OCI-M1 (cell line): ENCODE measurements at regions not wholly inside any gene's neighbourhood (a gene's known extent, or its start where the extent isn't known, plus 50 kb on each side); places are given as distances from the start of the nearest gene placed in this dataset.
A peak's percentile ranks its signal among the peaks of the same experiment; 100 is the strongest.

Source experiments
- DNase-seq: peaks from one replicate; lab custom pipeline; 2025; lab: John Stamatoyannopoulos, UW

GRCh38 chr2:172204309-172204708, 101.6 kb upstream of the DLX2 start:
- DNase-seq = no peak

DNA sequence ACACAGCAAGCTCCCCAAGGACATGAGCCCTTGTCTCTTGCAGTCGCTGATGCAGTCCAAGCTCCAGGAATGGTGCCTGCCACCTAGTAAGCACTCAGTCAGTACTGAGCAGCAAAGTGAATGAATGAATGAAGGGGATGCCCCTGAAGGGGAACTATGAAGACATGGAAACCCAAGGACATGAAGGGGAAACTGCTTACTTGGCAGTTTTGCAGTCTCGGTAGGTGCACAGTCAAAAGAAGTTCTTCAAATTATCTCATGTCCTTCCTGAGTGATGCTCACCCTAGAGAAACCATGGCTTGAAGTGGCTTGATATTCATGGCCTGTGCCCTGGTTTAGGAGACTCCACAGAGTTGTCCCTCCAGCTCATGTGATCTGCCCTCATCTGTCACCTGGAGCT, 102.1 kb upstream of the DLX2 start:
- no peak for DNase-seq

DNA sequence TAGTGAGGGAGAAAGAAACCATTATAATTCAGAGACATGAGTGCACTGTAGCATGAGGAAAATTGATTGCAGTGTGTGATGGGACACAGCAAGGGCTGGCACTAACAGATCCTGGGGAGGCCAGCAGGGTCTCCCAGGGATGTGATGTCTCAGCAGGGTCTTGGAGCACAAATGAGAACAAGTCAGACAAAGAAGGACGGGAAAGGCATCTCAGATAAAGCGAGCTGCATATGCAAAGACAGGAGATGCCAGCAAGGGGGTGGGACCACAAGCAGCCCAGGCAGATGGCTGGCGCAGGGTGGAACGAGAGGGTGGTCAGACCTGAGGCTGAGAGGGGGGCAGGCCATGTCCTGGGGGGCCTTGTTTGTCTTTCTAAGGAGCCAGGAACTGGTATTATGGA, 102.6 kb upstream of the DLX2 start:
- no peak for DNase-seq

DNA sequence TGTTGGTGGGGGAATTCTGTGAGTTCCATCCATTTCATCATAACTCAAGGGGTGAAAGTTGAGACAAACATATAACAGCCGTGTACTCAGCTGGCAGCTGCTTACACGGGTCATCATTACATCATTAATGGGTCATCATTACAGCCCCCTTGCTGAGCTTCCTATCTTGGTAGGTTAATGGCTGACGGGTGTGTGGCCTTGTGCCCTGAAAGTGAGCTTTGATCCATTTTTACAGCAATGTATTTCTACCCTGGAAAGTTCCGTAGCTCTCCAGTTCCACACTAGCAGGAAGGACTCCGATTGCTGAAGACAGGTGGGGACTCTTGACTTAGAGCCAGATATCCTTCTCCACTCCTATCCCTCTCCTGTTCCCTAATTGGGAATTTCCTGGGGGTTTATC, 105.2 kb upstream of the DLX2 start:
- DNase-seq = no peak

- DNase-seq = peak; percentile 38
These were observed 106.2 kb upstream of the DLX2 start for GRCh38 chr2:172208791-172209325.

DNA sequence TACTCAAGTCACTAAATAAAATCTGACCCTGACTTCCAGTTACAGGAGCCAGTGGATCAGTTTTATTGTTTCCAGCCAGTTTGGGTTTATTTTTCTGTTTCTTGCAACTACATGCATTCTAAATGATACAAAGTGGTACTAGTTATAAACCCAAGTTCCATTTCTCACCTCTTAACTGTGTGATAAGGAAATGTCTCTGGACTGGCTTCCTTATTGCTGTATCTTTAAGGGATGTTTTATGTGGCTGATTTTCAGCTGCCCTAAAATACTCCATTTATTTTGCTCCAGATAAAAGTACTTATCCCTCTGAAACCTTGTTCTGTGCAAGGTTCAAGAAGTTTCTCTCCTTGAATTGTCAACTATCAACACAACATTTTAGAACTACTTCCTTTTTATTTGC, 107.9 kb upstream of the DLX2 start:
- DNase-seq = no peak

- DNase-seq = no peak
These were observed 108.8 kb upstream of the DLX2 start for GRCh38 chr2:172211512-172211911.

- DNase-seq = no peak
These were observed 110.6 kb upstream of the DLX2 start for GRCh38 chr2:172213116-172213860.

- no peak for DNase-seq
These were observed 111.6 kb upstream of the DLX2 start for GRCh38 chr2:172214252-172214651.

- no peak for DNase-seq
These were observed 112.7 kb upstream of the DLX2 start for GRCh38 chr2:172215172-172215935.

- DNase-seq = no peak
These were observed 113.2 kb upstream of the DLX2 start for GRCh38 chr2:172215936-172216335.

GRCh38 chr2:172216477-172216876, 113.8 kb upstream of the DLX2 start:
- no peak for DNase-seq

DNA sequence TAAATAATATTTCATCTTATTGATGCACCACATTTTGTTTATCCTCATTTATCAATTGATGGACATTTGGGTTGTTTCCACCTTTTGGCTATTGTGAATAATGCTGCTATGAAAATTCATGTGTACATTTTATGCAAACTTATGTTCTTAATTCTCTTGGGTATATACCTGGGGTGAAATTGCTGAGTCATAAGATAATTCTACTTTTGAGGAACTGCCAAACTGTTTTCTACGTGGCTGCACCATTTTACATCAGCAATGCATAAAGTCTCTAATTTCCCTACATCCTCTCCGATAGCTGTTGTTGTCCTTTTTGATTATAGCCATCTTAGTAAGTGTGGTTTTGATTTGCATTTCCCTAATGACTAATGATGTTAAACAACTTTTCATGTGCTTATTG, 116.5 kb upstream of the DLX2 start:
- DNase-seq = peak; percentile 19

DNA sequence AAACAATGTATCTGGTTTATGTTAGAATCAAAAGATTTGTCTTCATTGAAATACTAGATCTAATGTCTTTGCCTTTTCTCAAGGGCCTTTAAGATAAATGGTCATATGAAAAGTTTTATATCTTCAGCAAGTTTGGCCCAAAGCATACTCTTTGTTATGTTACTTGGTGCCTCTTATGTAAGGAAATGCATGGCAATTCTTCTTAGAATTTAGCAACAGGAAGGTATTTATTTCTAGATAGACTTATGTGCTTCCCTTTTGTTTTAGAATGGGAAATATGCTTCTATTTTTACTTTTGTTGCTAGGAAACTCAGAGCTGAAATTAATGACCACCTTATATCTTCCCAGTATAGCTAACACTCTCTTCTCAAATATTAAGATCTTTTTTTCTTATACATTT, 117.4 kb upstream of the DLX2 start:
- no peak for DNase-seq

DNA sequence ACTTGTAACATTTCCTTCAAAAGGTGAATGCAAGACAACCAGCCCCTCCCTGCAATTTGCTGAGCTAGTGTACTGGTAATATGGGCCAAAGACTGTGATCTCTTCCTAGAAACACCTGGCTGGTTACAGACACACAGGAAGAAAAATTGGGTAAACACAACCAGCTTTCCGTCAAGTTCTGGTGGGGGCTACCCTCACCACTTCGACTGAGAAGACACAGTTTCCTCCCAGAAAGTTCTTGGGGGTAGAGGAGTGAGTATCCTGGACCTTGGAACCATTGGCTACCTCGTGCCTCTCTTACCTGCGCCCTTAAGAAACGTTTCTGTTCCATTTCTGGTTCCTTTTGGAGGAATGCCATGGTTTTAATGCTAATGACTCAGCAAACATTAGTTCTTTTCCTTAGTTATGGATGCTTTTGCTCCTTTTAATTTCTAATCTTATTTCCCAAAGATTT, 120.9 kb upstream of the DLX2 start:
- no peak for DNase-seq

DNA sequence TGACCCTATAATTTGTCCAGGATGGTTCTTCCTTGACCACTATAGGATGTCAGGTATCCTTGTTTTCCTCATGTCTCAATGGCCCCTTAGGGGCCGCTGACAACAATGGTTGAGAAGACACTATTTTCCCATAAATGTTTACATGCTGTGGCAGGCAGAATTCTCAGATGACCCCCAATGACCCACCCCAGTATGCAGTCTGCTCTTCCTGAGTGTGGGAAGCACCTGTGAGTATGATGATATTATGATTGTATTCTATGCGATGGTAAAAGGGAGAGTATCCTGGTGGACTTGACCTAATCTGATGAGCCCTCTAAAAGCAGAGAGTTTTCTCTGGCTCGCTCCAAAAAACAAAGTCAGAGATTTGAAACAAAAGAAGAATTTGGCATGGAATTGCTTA, 123.1 kb upstream of the DLX2 start:
- DNase-seq = no peak

DNA sequence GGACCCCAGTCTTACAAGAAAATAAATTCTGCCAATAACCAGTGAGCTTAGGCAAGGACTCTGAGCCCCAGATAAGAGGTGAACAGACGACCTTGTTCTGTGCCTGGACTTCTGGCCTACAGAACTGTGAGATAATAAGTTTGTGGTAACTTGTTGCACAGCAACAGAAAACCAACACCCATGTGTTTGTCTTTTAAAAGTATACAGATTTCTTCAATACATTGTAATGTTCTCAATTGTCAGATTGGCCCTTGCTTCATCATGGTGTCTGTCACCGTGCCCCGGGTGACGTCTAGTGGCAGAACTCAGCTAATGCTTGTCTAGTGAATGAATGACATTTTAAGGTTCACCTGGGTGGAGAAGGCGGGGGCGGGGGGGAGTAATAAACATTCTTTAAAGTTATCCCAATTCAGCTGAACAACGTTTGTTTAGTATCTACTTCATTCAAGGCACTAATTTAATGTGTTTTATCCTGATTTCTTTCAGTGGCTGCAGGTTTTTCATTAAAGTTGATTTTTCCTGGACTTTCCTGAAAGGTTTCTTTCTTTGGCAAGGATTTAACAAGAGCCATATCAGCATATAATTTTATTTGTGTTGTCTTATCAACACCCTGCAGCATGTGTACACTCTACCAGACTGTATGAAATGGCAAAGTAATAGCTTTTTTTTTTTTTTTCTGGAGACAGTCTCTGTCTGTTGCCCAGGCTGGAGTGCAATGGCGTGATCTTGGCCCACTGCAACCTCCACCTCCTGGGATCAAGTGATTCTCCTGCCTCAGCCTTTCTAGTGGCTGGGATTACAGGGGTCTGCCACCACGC, 123.8 kb upstream of the DLX2 start:
- peak; percentile 76 for DNase-seq

DNA sequence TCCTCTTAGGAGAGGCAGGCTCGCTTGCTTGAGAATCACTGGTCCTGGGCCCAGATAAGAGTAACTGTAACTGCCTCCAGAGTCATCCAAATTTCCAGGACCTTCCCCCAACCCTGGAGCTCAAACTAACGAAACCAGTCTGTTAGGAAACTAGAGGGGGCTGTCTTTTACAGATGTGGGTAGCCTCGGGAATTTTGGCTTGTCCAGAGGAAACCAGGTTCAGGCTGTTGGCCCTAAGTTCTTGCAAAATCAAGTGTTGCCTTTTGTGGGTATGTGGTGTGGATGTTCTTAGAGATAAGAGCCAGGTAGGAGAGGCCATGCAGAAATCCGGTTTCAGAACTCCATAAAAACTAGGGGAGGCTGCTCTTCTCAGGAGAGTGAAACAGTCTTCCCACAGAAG, 125.0 kb upstream of the DLX2 start:
- no peak for DNase-seq

- no peak for DNase-seq
These were observed 125.6 kb upstream of the DLX2 start for GRCh38 chr2:172228177-172228808.

DNA sequence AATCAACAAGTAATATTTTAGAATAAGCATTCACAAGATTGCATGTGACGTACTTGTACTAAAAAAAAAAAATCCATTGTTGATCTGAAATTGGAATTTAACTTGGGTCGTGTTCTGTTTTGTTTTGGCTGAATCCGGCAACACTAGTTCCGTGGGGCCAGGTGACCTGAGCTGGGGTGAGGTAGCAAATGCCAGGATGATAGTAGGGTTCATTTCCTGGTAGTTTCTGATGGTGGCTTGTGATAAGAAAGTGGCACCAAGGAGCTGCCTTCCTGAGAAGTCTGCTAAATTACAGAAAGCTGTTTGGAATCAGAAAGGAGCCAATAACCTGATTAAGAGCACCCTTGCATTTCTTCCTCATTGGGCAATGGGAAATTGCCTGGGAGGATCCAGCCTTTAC, 126.4 kb upstream of the DLX2 start:
- no peak for DNase-seq

GRCh38 chr2:172230332-172230888, 127.7 kb upstream of the DLX2 start:
- DNase-seq = no peak
